Tibial nerve (tissue), 4 donors: ENCODE measurements at regions not wholly inside any gene's neighbourhood (a gene's known extent, or its start where the extent isn't known, plus 50 kb on each side); places are given as distances from the start of the nearest gene placed in this dataset.

ENCODE experiments used
- EP300 ChIP-seq, 2 donors: sonication (generic); formaldehyde crosslinking; IDR thresholded peaks; one replicate each; pipeline ENCODE4 v1.6.1; 2017; ENCODE audit warnings: antibody characterized with exemption in 2 of 2, mild to moderate bottlenecking in 1 of 2
- POLR2A ChIP-seq, 2 donors: fragments of 450-650 bp; IDR thresholded peaks; one replicate each; pipeline ENCODE4 v1.6.1; 2017; ENCODE audit warnings: antibody characterized with exemption in 2 of 2, mild to moderate bottlenecking in 2 of 2, moderate library complexity in 2 of 2
- TF ChIP-seq, protein P1 (sequence below), 5 experiments: fragments of 200-600 bp in 3 of 5; fragments of 450-650 bp in 2 of 5; sonication (generic) in 3 of 5; IDR thresholded peaks; one replicate each; pipeline ENCODE4 v1.5.1; 2016 to 2019; ENCODE audit warnings: antibody characterized with exemption in 5 of 5, mild to moderate bottlenecking in 3 of 5, moderate library complexity in 2 of 5

DNA sequence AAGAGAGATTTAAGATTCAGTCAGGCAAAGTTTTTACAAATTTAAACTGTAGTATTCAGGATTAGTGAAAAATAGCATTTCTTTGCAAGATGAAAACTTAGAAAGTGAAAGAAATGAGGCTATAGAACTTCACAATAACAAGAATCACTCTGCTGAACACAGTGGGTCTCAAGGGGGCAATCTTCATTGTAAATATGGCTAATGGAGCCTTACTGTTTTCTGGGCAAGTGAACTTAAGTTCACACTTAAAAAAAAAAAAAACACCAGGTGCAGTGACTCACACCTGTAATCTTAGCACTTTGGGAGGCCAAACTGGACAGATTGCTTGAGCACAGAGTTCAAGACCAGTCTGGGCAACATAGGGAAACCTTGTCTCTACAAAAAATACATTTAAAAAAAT lies 175.9 kb upstream of the SNX2 start:
- TF ChIP-seq, protein P1, sequence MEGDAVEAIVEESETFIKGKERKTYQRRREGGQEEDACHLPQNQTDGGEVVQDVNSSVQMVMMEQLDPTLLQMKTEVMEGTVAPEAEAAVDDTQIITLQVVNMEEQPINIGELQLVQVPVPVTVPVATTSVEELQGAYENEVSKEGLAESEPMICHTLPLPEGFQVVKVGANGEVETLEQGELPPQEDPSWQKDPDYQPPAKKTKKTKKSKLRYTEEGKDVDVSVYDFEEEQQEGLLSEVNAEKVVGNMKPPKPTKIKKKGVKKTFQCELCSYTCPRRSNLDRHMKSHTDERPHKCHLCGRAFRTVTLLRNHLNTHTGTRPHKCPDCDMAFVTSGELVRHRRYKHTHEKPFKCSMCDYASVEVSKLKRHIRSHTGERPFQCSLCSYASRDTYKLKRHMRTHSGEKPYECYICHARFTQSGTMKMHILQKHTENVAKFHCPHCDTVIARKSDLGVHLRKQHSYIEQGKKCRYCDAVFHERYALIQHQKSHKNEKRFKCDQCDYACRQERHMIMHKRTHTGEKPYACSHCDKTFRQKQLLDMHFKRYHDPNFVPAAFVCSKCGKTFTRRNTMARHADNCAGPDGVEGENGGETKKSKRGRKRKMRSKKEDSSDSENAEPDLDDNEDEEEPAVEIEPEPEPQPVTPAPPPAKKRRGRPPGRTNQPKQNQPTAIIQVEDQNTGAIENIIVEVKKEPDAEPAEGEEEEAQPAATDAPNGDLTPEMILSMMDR (IDR thresholded peaks at IDR 0.05) = no peak
- TF ChIP-seq POLR2A (IDR thresholded peaks at IDR 0.05) (no peak), EP300 (IDR thresholded peaks at IDR 0.05) (no peak)
